ENCODE measurements at regions not wholly inside any gene's neighbourhood (a gene's known extent, or its start where the extent isn't known, plus 50 kb on each side); places are given as distances from the start of the nearest gene placed in this dataset.
A peak's percentile ranks its signal among the peaks of the same experiment; 100 is the strongest.

- WGBS (ENCODE audit: insufficient coverage), result 79% methylated on average over 6 of the region's 8 CpGs
- ChIA-PET POLR2A (no interaction called here), CTCF (no interaction called here)
- no peak overlapping the region for H3K4me3 ChIP-seq (ENCODE audit: control insufficient read depth in 1 of 7, extremely low read depth in 1 of 7, insufficient read depth in 4 of 7, low read depth in 2 of 7, low read length in 6 of 7)
- no peaks in the 10 kb centered on the region for H3K4me1 ChIP-seq (ENCODE audit: control extremely low read depth in 1 of 4, control insufficient read depth in 4 of 4, insufficient read depth in 4 of 4, low read length in 3 of 4)
- no peak overlapping the region for H3K27ac ChIP-seq (ENCODE audit: insufficient read depth in 1 of 2, low read depth in 1 of 2, low read length in 2 of 2, poor library complexity in 1 of 2, severe bottlenecking in 2 of 2)
- DNase-seq, result no peak
- no peaks in the 10 kb centered on the region for H3K36me3 ChIP-seq (ENCODE audit: control insufficient read depth in 4 of 4, insufficient read depth in 4 of 4, low read length in 3 of 4)
- H3K27me3 ChIP-seq (replicated peaks in 2 of 5; ENCODE audit: control insufficient read depth in 4 of 5, insufficient read depth in 5 of 5, low read length in 4 of 5), result no peaks in the 10 kb centered on the region
- peaks cover 0 to 2% (median 0%) of the 10 kb centered on the region in 5 experiments for H3K9me3 ChIP-seq (ENCODE audit: control extremely low read depth in 1 of 5, control insufficient read depth in 4 of 5, insufficient read depth in 2 of 5, low read depth in 1 of 5, low read length in 4 of 5)
Measured at GRCh38 chr12:38123566-38124246, 192.9 kb upstream of the ALG10B start.

DNA sequence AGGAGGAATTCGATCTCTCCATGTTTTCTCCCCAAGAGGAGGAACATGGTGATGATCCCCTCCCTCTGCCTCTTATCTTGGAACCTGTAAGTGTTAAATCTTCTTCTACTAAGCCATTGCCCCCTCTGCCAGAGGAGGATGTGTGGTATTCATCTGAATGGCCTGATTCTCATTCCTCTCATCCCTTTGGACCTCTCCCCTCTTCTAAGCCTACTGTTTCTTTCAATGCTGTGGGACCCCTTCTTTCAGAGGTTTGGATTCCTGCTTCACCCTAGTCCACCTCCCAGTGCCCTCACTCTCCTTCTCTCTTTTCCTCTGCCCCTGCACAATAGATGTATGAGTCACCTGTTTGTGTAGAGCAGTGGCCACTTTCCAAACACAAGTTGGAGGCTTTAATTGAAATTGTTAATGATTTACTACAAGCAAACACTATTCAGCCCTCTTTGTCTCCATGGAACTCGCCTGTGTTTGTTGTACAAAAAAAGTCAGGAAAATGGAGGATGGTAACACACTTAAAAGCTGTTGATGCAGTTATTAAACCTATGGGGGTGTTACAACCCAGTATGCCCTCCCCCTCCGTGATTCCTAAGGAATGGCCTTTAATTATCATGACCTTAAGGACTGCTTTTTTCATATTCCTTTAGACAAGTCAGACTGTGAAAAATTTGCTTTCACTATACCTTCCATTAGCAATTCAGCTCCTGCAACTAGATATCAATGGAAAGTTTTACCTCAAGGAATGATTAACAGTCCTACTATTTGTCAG is 192.1 kb upstream of the ALG10B start:
- no CpG with 5 or more reads among the region's 3 CpGs for WGBS (ENCODE audit: insufficient coverage)
- H3K9me3 ChIP-seq (ENCODE audit: control extremely low read depth in 1 of 5, control insufficient read depth in 4 of 5, insufficient read depth in 2 of 5, low read depth in 1 of 5, low read length in 4 of 5), result peaks cover 0 to 2% (median 0%) of the 10 kb centered on the region in 5 experiments
- no peaks in the 10 kb centered on the region for H3K36me3 ChIP-seq (ENCODE audit: control insufficient read depth in 4 of 4, insufficient read depth in 4 of 4, low read length in 3 of 4)
- ChIA-PET CTCF (no interaction called here), POLR2A (no interaction called here)
- H3K27me3 ChIP-seq (replicated peaks in 2 of 5; ENCODE audit: control insufficient read depth in 4 of 5, insufficient read depth in 5 of 5, low read length in 4 of 5), result no peaks in the 10 kb centered on the region
- H3K27ac ChIP-seq (ENCODE audit: insufficient read depth in 1 of 2, low read depth in 1 of 2, low read length in 2 of 2, poor library complexity in 1 of 2, severe bottlenecking in 2 of 2), result no peak overlapping the region
- no peak overlapping the region for H3K4me3 ChIP-seq (ENCODE audit: control insufficient read depth in 1 of 7, extremely low read depth in 1 of 7, insufficient read depth in 4 of 7, low read depth in 2 of 7, low read length in 6 of 7)
- DNase-seq, result no peak
- no peaks in the 10 kb centered on the region for H3K4me1 ChIP-seq (ENCODE audit: control extremely low read depth in 1 of 4, control insufficient read depth in 4 of 4, insufficient read depth in 4 of 4, low read length in 3 of 4)

DNA sequence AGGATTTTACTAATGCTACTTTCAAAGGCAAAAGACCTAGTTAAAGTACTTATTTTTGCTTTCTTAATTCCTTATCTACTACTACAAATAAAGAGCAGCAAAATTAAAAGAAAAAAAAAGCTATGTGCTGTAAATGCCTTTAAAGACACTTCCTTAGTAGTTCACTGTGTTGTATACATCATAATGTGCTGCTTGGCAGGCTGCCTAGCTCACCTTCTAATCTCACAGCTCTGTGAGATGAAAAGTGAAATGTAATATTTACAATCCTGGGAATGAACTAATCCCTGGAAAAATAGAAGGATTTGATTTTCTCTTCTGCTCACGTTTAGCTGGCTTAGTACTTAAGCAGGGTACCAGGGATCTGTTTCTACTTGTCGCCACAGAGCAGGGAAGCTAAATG is 184.4 kb upstream of the ALG10B start:
- DNase-seq, result no peak
- Histone ChIP-seq H3K27me3 (replicated peaks in 2 of 5; ENCODE audit: control insufficient read depth in 4 of 5, insufficient read depth in 5 of 5, low read length in 4 of 5) (peaks cover 0 to 3% (median 0%) of the 10 kb centered on the region in 5 experiments), H3K27ac (ENCODE audit: insufficient read depth in 1 of 2, low read depth in 1 of 2, low read length in 2 of 2, poor library complexity in 1 of 2, severe bottlenecking in 2 of 2) (no peak overlapping the region), H3K36me3 (ENCODE audit: control insufficient read depth in 4 of 4, insufficient read depth in 4 of 4, low read length in 3 of 4) (no peaks in the 10 kb centered on the region), H3K9me3 (ENCODE audit: control extremely low read depth in 1 of 5, control insufficient read depth in 4 of 5, insufficient read depth in 2 of 5, low read depth in 1 of 5, low read length in 4 of 5) (no peaks in the 10 kb centered on the region), H3K4me1 (ENCODE audit: control extremely low read depth in 1 of 4, control insufficient read depth in 4 of 4, insufficient read depth in 4 of 4, low read length in 3 of 4) (no peaks in the 10 kb centered on the region), H3K4me3 (ENCODE audit: control insufficient read depth in 1 of 7, extremely low read depth in 1 of 7, insufficient read depth in 4 of 7, low read depth in 2 of 7, low read length in 6 of 7) (no peak overlapping the region)
- CTCF ChIA-PET, result interaction anchor here (1.0 kb wide), 1 partner anchor 10 kb away, joined by 3 read pairs; no protein-coding TSS in a partner anchor
- WGBS (ENCODE audit: insufficient coverage), result 72% methylated on average over 2 of the region's 2 CpGs
- POLR2A ChIA-PET, result no interaction called here

GRCh38 chr12:38137287-38137686 is 179.3 kb upstream of the ALG10B start:
- ChIA-PET POLR2A (no interaction called here), CTCF (interaction anchor here (1.9 kb wide), 2 partner anchors 179 to 967 kb away, joined by 6 to 8 read pairs; partner anchors contain the start of gene ALG10B)
- Histone ChIP-seq H3K27me3 (replicated peaks in 2 of 5; ENCODE audit: control insufficient read depth in 4 of 5, insufficient read depth in 5 of 5, low read length in 4 of 5) (peaks cover 0 to 18% (median 0%) of the 10 kb centered on the region in 5 experiments), H3K4me1 (ENCODE audit: control extremely low read depth in 1 of 4, control insufficient read depth in 4 of 4, insufficient read depth in 4 of 4, low read length in 3 of 4) (peaks cover 0 to 10% (median 8%) of the 10 kb centered on the region in 4 experiments), H3K4me3 (ENCODE audit: control insufficient read depth in 1 of 7, extremely low read depth in 1 of 7, insufficient read depth in 4 of 7, low read depth in 2 of 7, low read length in 6 of 7) (no peak overlapping the region), H3K27ac (ENCODE audit: insufficient read depth in 1 of 2, low read depth in 1 of 2, low read length in 2 of 2, poor library complexity in 1 of 2, severe bottlenecking in 2 of 2) (no peak overlapping the region), H3K36me3 (ENCODE audit: control insufficient read depth in 4 of 4, insufficient read depth in 4 of 4, low read length in 3 of 4) (no peaks in the 10 kb centered on the region), H3K9me3 (ENCODE audit: control extremely low read depth in 1 of 5, control insufficient read depth in 4 of 5, insufficient read depth in 2 of 5, low read depth in 1 of 5, low read length in 4 of 5) (no peaks in the 10 kb centered on the region)
- no peak for DNase-seq
- 93% methylated on average over 7 of the region's 12 CpGs for WGBS (ENCODE audit: insufficient coverage)

- Histone ChIP-seq H3K36me3 (ENCODE audit: control insufficient read depth in 4 of 4, insufficient read depth in 4 of 4, low read length in 3 of 4) (no peaks in the 10 kb centered on the region), H3K9me3 (ENCODE audit: control extremely low read depth in 1 of 5, control insufficient read depth in 4 of 5, insufficient read depth in 2 of 5, low read depth in 1 of 5, low read length in 4 of 5) (no peaks in the 10 kb centered on the region), H3K27ac (ENCODE audit: insufficient read depth in 1 of 2, low read depth in 1 of 2, low read length in 2 of 2, poor library complexity in 1 of 2, severe bottlenecking in 2 of 2) (no peak overlapping the region), H3K4me3 (ENCODE audit: control insufficient read depth in 1 of 7, extremely low read depth in 1 of 7, insufficient read depth in 4 of 7, low read depth in 2 of 7, low read length in 6 of 7) (peak overlapping the region in 1 of 7 experiments; percentile 74), H3K4me1 (ENCODE audit: control extremely low read depth in 1 of 4, control insufficient read depth in 4 of 4, insufficient read depth in 4 of 4, low read length in 3 of 4) (peaks cover 0 to 10% (median 8%) of the 10 kb centered on the region in 4 experiments), H3K27me3 (replicated peaks in 2 of 5; ENCODE audit: control insufficient read depth in 4 of 5, insufficient read depth in 5 of 5, low read length in 4 of 5) (peaks cover 0 to 18% (median 0%) of the 10 kb centered on the region in 5 experiments)
- POLR2A ChIA-PET, result no interaction called here
- DNase-seq, result no peak
- WGBS (ENCODE audit: insufficient coverage), result 59% methylated on average over 16 of the region's 16 CpGs
- CTCF ChIA-PET, result interaction anchor here (1.9 kb wide), 2 partner anchors 179 to 966 kb away, joined by 6 to 8 read pairs; partner anchors contain the start of gene ALG10B
Measured at GRCh38 chr12:38137716-38138115, 178.9 kb upstream of the ALG10B start.

GRCh38 chr12:38138225-38139221 is 178.1 kb upstream of the ALG10B start:
- POLR2A ChIA-PET, result no interaction called here
- DNase-seq, result peak; percentile 61 to 74 (median 69)
- Histone ChIP-seq H3K27me3 (replicated peaks in 2 of 5; ENCODE audit: control insufficient read depth in 4 of 5, insufficient read depth in 5 of 5, low read length in 4 of 5) (peaks cover 0 to 18% (median 0%) of the 10 kb centered on the region in 5 experiments), H3K27ac (ENCODE audit: insufficient read depth in 1 of 2, low read depth in 1 of 2, low read length in 2 of 2, poor library complexity in 1 of 2, severe bottlenecking in 2 of 2) (no peak overlapping the region), H3K9me3 (ENCODE audit: control extremely low read depth in 1 of 5, control insufficient read depth in 4 of 5, insufficient read depth in 2 of 5, low read depth in 1 of 5, low read length in 4 of 5) (no peaks in the 10 kb centered on the region), H3K36me3 (ENCODE audit: control insufficient read depth in 4 of 4, insufficient read depth in 4 of 4, low read length in 3 of 4) (no peaks in the 10 kb centered on the region), H3K4me1 (ENCODE audit: control extremely low read depth in 1 of 4, control insufficient read depth in 4 of 4, insufficient read depth in 4 of 4, low read length in 3 of 4) (peaks cover 0 to 10% (median 8%) of the 10 kb centered on the region in 4 experiments), H3K4me3 (ENCODE audit: control insufficient read depth in 1 of 7, extremely low read depth in 1 of 7, insufficient read depth in 4 of 7, low read depth in 2 of 7, low read length in 6 of 7) (peak overlapping the region; percentile 2 to 76 (median 61))
- CTCF ChIA-PET, result interaction anchor here (1.9 kb wide), 2 partner anchors 178 to 965 kb away, joined by 6 to 8 read pairs; partner anchors contain the start of gene ALG10B
- WGBS (ENCODE audit: insufficient coverage), result 15% methylated on average over 31 of the region's 54 CpGs
